ENCODE measurements at regions not wholly inside any gene's neighbourhood (a gene's known extent, or its start where the extent isn't known, plus 50 kb on each side); places are given as distances from the start of the nearest gene placed in this dataset.
A peak's percentile ranks its signal among the peaks of the same experiment; 100 is the strongest.

- TF ChIP-seq HNF4A (CRISPR knock-in tag; IDR thresholded peaks at IDR 0.05) (peak; percentile 99), HOXA3 (CRISPR knock-in tag; IDR thresholded peaks at IDR 0.05) (peak; percentile 53; the same call in 1 of the 2 replicates), ZNF20 (CRISPR knock-in tag; IDR thresholded peaks at IDR 0.05) (no peak), MIXL1 (CRISPR knock-in tag; IDR thresholded peaks at IDR 0.05) (0 out of 2 replicates have a peak, but pooled peaks have one; percentile 30), STAG1 (CRISPR knock-in tag; IDR thresholded peaks at IDR 0.05) (0 out of 2 replicates have a peak, but pooled peaks have one; percentile 5), ZNF331 (CRISPR knock-in tag; IDR thresholded peaks at IDR 0.05) (peak; percentile 52; the same call in 1 of the 2 replicates), KDM1A (CRISPR knock-in tag; IDR thresholded peaks at IDR 0.05) (peak; percentile 42; the same call in 1 of the 2 replicates), ZFY (CRISPR knock-in tag; IDR thresholded peaks at IDR 0.05) (peak; percentile 40), PITX1 (CRISPR knock-in tag; IDR thresholded peaks at IDR 0.05) (peak; percentile 75), ARID5B (CRISPR knock-in tag; IDR thresholded peaks at IDR 0.05) (peak; percentile 66), CSRNP2 (CRISPR knock-in tag; conservative IDR thresholded peaks at IDR 0.05; ENCODE audit: low read depth) (no peak), NR2F6 (IDR thresholded peaks at IDR 0.05) (peak; percentile 80), NR2F6 (CRISPR knock-in tag; IDR thresholded peaks at IDR 0.05) (peak; percentile 87), MAZ (IDR thresholded peaks at IDR 0.05; ENCODE audit: borderline replicate concordance, low read depth, low read length) (no peak), MAZ (CRISPR knock-in tag; IDR thresholded peaks at IDR 0.05; ENCODE audit: low read depth) (peak; percentile 42; the same call in 1 of the 2 replicates)
- TF ChIP-seq, protein P1, sequence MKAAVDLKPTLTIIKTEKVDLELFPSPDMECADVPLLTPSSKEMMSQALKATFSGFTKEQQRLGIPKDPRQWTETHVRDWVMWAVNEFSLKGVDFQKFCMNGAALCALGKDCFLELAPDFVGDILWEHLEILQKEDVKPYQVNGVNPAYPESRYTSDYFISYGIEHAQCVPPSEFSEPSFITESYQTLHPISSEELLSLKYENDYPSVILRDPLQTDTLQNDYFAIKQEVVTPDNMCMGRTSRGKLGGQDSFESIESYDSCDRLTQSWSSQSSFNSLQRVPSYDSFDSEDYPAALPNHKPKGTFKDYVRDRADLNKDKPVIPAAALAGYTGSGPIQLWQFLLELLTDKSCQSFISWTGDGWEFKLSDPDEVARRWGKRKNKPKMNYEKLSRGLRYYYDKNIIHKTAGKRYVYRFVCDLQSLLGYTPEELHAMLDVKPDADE (CRISPR knock-in tag; IDR thresholded peaks at IDR 0.05): no peak
- TF ChIP-seq, protein P2, sequence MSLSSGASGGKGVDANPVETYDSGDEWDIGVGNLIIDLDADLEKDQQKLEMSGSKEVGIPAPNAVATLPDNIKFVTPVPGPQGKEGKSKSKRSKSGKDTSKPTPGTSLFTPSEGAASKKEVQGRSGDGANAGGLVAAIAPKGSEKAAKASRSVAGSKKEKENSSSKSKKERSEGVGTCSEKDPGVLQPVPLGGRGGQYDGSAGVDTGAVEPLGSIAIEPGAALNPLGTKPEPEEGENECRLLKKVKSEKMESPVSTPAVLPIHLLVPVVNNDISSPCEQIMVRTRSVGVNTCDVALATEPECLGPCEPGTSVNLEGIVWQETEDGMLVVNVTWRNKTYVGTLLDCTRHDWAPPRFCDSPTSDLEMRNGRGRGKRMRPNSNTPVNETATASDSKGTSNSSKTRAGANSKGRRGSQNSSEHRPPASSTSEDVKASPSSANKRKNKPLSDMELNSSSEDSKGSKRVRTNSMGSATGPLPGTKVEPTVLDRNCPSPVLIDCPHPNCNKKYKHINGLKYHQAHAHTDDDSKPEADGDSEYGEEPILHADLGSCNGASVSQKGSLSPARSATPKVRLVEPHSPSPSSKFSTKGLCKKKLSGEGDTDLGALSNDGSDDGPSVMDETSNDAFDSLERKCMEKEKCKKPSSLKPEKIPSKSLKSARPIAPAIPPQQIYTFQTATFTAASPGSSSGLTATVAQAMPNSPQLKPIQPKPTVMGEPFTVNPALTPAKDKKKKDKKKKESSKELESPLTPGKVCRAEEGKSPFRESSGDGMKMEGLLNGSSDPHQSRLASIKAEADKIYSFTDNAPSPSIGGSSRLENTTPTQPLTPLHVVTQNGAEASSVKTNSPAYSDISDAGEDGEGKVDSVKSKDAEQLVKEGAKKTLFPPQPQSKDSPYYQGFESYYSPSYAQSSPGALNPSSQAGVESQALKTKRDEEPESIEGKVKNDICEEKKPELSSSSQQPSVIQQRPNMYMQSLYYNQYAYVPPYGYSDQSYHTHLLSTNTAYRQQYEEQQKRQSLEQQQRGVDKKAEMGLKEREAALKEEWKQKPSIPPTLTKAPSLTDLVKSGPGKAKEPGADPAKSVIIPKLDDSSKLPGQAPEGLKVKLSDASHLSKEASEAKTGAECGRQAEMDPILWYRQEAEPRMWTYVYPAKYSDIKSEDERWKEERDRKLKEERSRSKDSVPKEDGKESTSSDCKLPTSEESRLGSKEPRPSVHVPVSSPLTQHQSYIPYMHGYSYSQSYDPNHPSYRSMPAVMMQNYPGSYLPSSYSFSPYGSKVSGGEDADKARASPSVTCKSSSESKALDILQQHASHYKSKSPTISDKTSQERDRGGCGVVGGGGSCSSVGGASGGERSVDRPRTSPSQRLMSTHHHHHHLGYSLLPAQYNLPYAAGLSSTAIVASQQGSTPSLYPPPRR (CRISPR knock-in tag; IDR thresholded peaks at IDR 0.05; ENCODE audit: borderline replicate concordance): peak; percentile 29; the same call in 1 of the 2 replicates
- TF ChIP-seq, protein P3, sequence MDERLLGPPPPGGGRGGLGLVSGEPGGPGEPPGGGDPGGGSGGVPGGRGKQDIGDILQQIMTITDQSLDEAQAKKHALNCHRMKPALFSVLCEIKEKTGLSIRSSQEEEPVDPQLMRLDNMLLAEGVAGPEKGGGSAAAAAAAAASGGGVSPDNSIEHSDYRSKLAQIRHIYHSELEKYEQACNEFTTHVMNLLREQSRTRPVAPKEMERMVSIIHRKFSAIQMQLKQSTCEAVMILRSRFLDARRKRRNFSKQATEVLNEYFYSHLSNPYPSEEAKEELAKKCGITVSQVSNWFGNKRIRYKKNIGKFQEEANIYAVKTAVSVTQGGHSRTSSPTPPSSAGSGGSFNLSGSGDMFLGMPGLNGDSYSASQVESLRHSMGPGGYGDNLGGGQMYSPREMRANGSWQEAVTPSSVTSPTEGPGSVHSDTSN (CRISPR knock-in tag; IDR thresholded peaks at IDR 0.05): 0 out of 2 replicates have a peak, but pooled peaks have one; percentile 7
Observed at GRCh38 chr7:36796850-36797536, 72.7 kb upstream of the AOAH start (continued).

Measured in HepG2 (cell line).